Fibroblast of lung (primary cell): ENCODE measurements at regions not wholly inside any gene's neighbourhood (a gene's known extent, or its start where the extent isn't known, plus 50 kb on each side); places are given as distances from the start of the nearest gene placed in this dataset.

Experiments used
- EZH2 ChIP-seq: IDR thresholded peaks from 2 replicates; pipeline ENCODE4 v1.5.1; 2012; ENCODE audit warnings: low read length, control low read depth, mild to moderate bottlenecking; ENCODE audit errors: missing control alignments
- TF ChIP-seq, protein P1 (sequence below), 2 donors: IDR thresholded peaks in 1 of 2; conservative IDR thresholded peaks in 1 of 2; 1 replicate in 1 of 2; 2 replicates in 1 of 2; pipeline ENCODE4 v1.5.1; 2011 to 2012; ENCODE audit warnings: low read length in 2 of 2, control low read depth in 1 of 2, inconsistent platforms in 1 of 2, low read depth in 1 of 2, mild to moderate bottlenecking in 1 of 2

DNA sequence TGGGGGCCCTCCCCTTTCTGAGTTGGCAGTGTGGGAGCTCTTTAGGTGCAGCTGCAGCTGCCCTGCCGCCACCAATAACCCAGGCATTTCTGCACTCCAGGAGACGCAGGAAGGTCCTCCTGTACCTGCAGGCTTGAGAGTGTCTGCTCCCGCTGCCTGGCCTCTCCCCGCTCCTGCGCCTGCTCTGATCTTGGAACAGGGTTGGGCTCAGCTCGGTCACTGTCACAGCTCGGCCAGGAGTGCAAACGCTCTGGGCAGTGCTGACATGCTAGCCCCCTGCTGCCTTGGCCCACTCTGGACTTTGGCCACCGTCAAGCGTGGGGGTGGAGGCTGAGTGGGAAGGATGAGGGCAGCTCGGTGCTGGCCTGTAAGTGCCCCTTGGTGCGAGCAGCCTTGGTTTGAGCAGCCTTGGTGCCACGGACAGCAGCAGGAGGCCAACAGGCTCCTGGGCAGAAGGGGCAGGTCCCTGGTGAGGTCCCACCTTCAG, 738.1 kb upstream of the GJE1 start:
- TF ChIP-seq EZH2 = no peak
- TF ChIP-seq, protein P1, sequence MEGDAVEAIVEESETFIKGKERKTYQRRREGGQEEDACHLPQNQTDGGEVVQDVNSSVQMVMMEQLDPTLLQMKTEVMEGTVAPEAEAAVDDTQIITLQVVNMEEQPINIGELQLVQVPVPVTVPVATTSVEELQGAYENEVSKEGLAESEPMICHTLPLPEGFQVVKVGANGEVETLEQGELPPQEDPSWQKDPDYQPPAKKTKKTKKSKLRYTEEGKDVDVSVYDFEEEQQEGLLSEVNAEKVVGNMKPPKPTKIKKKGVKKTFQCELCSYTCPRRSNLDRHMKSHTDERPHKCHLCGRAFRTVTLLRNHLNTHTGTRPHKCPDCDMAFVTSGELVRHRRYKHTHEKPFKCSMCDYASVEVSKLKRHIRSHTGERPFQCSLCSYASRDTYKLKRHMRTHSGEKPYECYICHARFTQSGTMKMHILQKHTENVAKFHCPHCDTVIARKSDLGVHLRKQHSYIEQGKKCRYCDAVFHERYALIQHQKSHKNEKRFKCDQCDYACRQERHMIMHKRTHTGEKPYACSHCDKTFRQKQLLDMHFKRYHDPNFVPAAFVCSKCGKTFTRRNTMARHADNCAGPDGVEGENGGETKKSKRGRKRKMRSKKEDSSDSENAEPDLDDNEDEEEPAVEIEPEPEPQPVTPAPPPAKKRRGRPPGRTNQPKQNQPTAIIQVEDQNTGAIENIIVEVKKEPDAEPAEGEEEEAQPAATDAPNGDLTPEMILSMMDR (conservative IDR thresholded peaks at IDR 0.05 in 1 of 2, IDR thresholded peaks at IDR 0.05 in 1 of 2; ENCODE audit: low read depth in 1 of 2, low read length in 2 of 2) = no peak
